Hepatocyte (in vitro differentiated cells): ENCODE measurements at regions not wholly inside any gene's neighbourhood (a gene's known extent, or its start where the extent isn't known, plus 50 kb on each side); places are given as distances from the start of the nearest gene placed in this dataset.

Experiments used
- DNase-seq: peaks from one replicate; pipeline ENCODE4 v3.0.0-alpha.2; 2016; ENCODE audit warnings: low spot score
- H2AFZ ChIP-seq: fragments of 200-600 bp; sonication (generic); 2 replicates; pipeline ENCODE4 v1.6.0; 2016; ENCODE audit warnings: antibody characterized with exemption, mild to moderate bottlenecking
- H3K27ac ChIP-seq: fragments of 200-600 bp; sonication (generic); 2 replicates; pipeline ENCODE4 v1.5.1; 2016; ENCODE audit warnings: mild to moderate bottlenecking
- H3K27me3 ChIP-seq: fragments of 200-600 bp; sonication (generic); 2 replicates; pipeline ENCODE4 v1.6.1; 2016
- H3K36me3 ChIP-seq: fragments of 200-600 bp; sonication (generic); replicated peaks from 2 replicates; pipeline ENCODE4 v1.5.1; 2016; ENCODE audit warnings: low read depth; ENCODE audit not compliant: insufficient read depth
- H3K4me1 ChIP-seq: fragments of 200-600 bp; sonication (generic); 2 replicates; pipeline ENCODE4 v1.5.1; 2016; ENCODE audit warnings: mild to moderate bottlenecking, moderate library complexity; ENCODE audit not compliant: insufficient read depth
- H3K4me2 ChIP-seq: fragments of 200-600 bp; sonication (generic); 2 replicates; pipeline ENCODE4 v1.6.0; 2016
- H3K4me3 ChIP-seq: fragments of 200-600 bp; sonication (generic); 2 replicates; pipeline ENCODE4 v1.5.1; 2016; ENCODE audit warnings: mild to moderate bottlenecking
- H3K79me2 ChIP-seq: fragments of 200-600 bp; sonication (generic); 2 replicates; pipeline ENCODE4 v1.6.0; 2017; ENCODE audit warnings: mild to moderate bottlenecking
- H3K9me2 ChIP-seq: fragments of 200-600 bp; sonication (generic); replicated peaks from 2 replicates; pipeline ENCODE4 v1.6.0; 2017; ENCODE audit warnings: mild to moderate bottlenecking; ENCODE audit not compliant: insufficient read depth
- H3K9me3 ChIP-seq: fragments of 200-600 bp; sonication (generic); 2 replicates; pipeline ENCODE4 v1.5.1; 2016; ENCODE audit warnings: low read depth, mild to moderate bottlenecking
- H4K20me1 ChIP-seq: fragments of 200-600 bp; sonication (generic); 2 replicates; pipeline ENCODE4 v1.6.0; 2016; ENCODE audit warnings: mild to moderate bottlenecking; ENCODE audit not compliant: insufficient read depth, poor library complexity, severe bottlenecking
- CTCF ChIP-seq: fragments of 200-600 bp; sonication (generic); IDR thresholded peaks from 2 replicates; pipeline ENCODE4 v1.5.1; 2016; ENCODE audit warnings: antibody characterized with exemption, mild to moderate bottlenecking; ENCODE audit not compliant: poor library complexity
- EZH2 ChIP-seq: fragments of 200-600 bp; sonication (generic); IDR thresholded peaks from 2 replicates; pipeline ENCODE4 v1.6.1; 2016; ENCODE audit warnings: antibody characterized with exemption, mild to moderate bottlenecking, borderline replicate concordance
- EZH2phosphoT487 ChIP-seq: fragments of 200-600 bp; sonication (generic); IDR thresholded peaks from one replicate; pipeline ENCODE4 v1.6.1; 2018; ENCODE audit warnings: antibody characterized with exemption, mild to moderate bottlenecking, low read depth, moderate library complexity; ENCODE audit not compliant: unreplicated experiment, severe bottlenecking
- WGBS: methylation state at CpG from one replicate; pipeline ENCODE4 v1.1.6; 2016; ENCODE audit warnings: low lambda C conversion rate; ENCODE audit errors: missing lambda C conversion rate; 5-methylcytosine and 5-hydroxymethylcytosine counted together

DNA sequence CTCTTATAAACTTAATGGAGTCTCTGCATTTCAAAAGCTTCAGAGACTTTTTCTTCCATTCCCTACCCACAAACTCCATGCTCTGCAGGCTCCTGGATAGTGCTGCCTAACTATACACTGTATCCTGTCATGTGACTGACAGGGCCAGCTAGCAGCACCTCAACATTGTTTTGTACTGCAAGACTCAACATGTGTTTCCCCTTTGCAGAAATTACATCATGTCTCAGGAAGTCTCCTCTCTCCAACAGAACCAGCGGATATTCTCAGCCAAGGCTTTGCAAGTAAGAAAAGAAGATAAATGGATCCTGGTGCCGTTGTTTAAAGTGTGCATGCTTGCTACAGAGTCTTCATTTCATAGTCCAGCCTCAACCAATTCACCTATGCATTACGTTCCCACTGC is 164.0 kb upstream of the UBASH3B start:
- WGBS, result 49% methylated on average over 3 of the region's 3 CpGs
- Histone ChIP-seq H3K4me2 (no peak overlapping the region), H3K9me3 (no peaks in the 10 kb centered on the region), H3K4me1 (no peaks in the 10 kb centered on the region), H4K20me1 (no peaks in the 10 kb centered on the region), H3K79me2 (no peaks in the 10 kb centered on the region), H3K9me2 (no peaks in the 10 kb centered on the region), H3K36me3 (no peaks in the 10 kb centered on the region), H3K27ac (peak overlapping the region; percentile 68), H2AFZ (no peak overlapping the region), H3K4me3 (no peak overlapping the region), H3K27me3 (no peaks in the 10 kb centered on the region)
- no peak for TF ChIP-seq EZH2
- TF ChIP-seq EZH2phosphoT487, result no peak
- TF ChIP-seq CTCF, result no peak
- peak; percentile 34 for DNase-seq

GRCh38 chr11:122488892-122489706 is 166.4 kb upstream of the UBASH3B start:
- H3K9me2 ChIP-seq, result no peaks in the 10 kb centered on the region
- H3K9me3 ChIP-seq, result no peaks in the 10 kb centered on the region
- no peak overlapping the region for H2AFZ ChIP-seq
- H3K4me1 ChIP-seq, result no peaks in the 10 kb centered on the region
- H3K36me3 ChIP-seq, result no peaks in the 10 kb centered on the region
- DNase-seq, result no peak
- WGBS, result 92% methylated on average over 8 of the region's 8 CpGs
- H3K27ac ChIP-seq, result no peak overlapping the region
- H3K27me3 ChIP-seq, result no peaks in the 10 kb centered on the region
- no peak for TF ChIP-seq EZH2
- no peak for TF ChIP-seq EZH2phosphoT487
- no peak for TF ChIP-seq CTCF
- no peaks in the 10 kb centered on the region for H4K20me1 ChIP-seq
- no peak overlapping the region for H3K4me3 ChIP-seq
- no peak overlapping the region for H3K4me2 ChIP-seq
- no peaks in the 10 kb centered on the region for H3K79me2 ChIP-seq

DNA sequence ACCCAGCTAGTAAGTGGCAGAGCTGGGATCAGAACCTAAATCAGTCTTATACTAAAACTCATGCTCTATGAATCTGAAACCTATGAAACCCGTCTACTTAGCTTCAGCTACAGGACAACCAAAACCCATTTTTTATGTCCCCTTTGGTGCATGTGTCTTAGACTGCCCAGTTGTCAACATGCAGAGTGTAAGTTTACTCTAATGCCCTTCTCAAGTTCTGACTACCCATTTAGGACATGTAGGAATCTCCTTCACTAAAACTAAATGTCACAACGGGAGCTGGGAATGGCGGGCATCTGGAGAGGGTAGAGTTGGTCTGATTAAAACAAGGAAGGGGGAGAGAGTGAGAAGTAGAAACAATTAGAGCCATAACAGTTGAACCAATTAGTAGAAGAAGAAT is 167.9 kb upstream of the UBASH3B start:
- Histone ChIP-seq H3K9me3 (peaks cover 9% of the 10 kb centered on the region), H3K27ac (no peak overlapping the region), H3K36me3 (no peaks in the 10 kb centered on the region), H3K9me2 (no peaks in the 10 kb centered on the region), H3K79me2 (no peaks in the 10 kb centered on the region), H3K4me1 (no peaks in the 10 kb centered on the region), H3K4me2 (no peak overlapping the region), H3K4me3 (no peak overlapping the region), H4K20me1 (no peaks in the 10 kb centered on the region), H2AFZ (no peak overlapping the region), H3K27me3 (no peaks in the 10 kb centered on the region)
- WGBS, result 93% methylated on average over 3 of the region's 3 CpGs
- DNase-seq, result no peak
- no peak for TF ChIP-seq EZH2phosphoT487
- no peak for TF ChIP-seq CTCF
- TF ChIP-seq EZH2, result no peak
